ENCODE measurements at regions not wholly inside any gene's neighbourhood (a gene's known extent, or its start where the extent isn't known, plus 50 kb on each side); places are given as distances from the start of the nearest gene placed in this dataset.

- DNase-seq: no peak
- H3K36me3 Mint-ChIP-seq (ENCODE audit: insufficient read depth, unreplicated experiment): no peaks in the 10 kb centered on the region
- peaks cover 2% of the 10 kb centered on the region for H3K9me3 Mint-ChIP-seq (ENCODE audit: low read depth, unreplicated experiment)
- no peak overlapping the region for H3K27ac Mint-ChIP-seq (ENCODE audit: unreplicated experiment)
- intact Hi-C loops (cut with micrococcal nuclease; ENCODE audit: unreplicated experiment): no loop called here
- CTCF ChIA-PET: no interaction called here
- no TSS peak for BruUV-seq (replicated peaks)
- H3K4me3 Mint-ChIP-seq (ENCODE audit: low read depth, unreplicated experiment): no peak overlapping the region
- no peaks in the 10 kb centered on the region for H3K27me3 Mint-ChIP-seq (ENCODE audit: unreplicated experiment)
- H3K4me1 Mint-ChIP-seq (ENCODE audit: low read depth, unreplicated experiment): no peaks in the 10 kb centered on the region
- TF ChIP-seq, protein P1, sequence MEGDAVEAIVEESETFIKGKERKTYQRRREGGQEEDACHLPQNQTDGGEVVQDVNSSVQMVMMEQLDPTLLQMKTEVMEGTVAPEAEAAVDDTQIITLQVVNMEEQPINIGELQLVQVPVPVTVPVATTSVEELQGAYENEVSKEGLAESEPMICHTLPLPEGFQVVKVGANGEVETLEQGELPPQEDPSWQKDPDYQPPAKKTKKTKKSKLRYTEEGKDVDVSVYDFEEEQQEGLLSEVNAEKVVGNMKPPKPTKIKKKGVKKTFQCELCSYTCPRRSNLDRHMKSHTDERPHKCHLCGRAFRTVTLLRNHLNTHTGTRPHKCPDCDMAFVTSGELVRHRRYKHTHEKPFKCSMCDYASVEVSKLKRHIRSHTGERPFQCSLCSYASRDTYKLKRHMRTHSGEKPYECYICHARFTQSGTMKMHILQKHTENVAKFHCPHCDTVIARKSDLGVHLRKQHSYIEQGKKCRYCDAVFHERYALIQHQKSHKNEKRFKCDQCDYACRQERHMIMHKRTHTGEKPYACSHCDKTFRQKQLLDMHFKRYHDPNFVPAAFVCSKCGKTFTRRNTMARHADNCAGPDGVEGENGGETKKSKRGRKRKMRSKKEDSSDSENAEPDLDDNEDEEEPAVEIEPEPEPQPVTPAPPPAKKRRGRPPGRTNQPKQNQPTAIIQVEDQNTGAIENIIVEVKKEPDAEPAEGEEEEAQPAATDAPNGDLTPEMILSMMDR (IDR thresholded peaks at IDR 0.05; ENCODE audit: unreplicated experiment): no peak
Measured at GRCh38 chr1:4214826-4215225, 314.8 kb upstream of the C1orf174 start.

GRCh38 chr1:4215391-4215790 lies 315.3 kb upstream of the C1orf174 start:
- no peaks in the 10 kb centered on the region for H3K4me1 Mint-ChIP-seq (ENCODE audit: low read depth, unreplicated experiment)
- no TSS peak for BruUV-seq (replicated peaks)
- intact Hi-C loops (cut with micrococcal nuclease; ENCODE audit: unreplicated experiment): no loop called here
- CTCF ChIA-PET: no interaction called here
- no peaks in the 10 kb centered on the region for H3K27me3 Mint-ChIP-seq (ENCODE audit: unreplicated experiment)
- TF ChIP-seq, protein P1 (IDR thresholded peaks at IDR 0.05; ENCODE audit: unreplicated experiment): no peak
- H3K9me3 Mint-ChIP-seq (ENCODE audit: low read depth, unreplicated experiment): peaks cover 4% of the 10 kb centered on the region
- no peak overlapping the region for H3K4me3 Mint-ChIP-seq (ENCODE audit: low read depth, unreplicated experiment)
- no peaks in the 10 kb centered on the region for H3K36me3 Mint-ChIP-seq (ENCODE audit: insufficient read depth, unreplicated experiment)
- H3K27ac Mint-ChIP-seq (ENCODE audit: unreplicated experiment): no peak overlapping the region
- DNase-seq: no peak

DNA sequence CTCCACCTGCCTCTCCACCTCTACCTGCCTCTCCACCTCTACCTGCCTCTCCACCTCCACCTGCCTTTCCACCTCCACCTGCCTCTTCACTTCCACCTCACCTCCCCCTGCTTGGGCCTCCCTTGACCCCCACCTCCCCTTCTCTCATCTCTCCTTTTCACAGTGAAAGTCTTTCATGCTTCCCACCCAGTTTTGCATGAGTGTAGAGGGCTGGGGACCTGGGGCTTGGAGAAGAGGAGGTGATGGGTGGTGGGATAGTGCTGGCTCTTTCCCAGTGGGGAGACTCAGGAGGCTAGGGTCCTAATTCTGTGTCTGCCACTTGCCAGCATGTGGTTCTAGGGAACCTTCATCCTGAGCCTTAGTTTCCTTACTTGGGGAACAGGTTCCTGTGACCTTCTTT lies 316.2 kb upstream of the C1orf174 start:
- Mint-ChIP-seq H3K4me1 (ENCODE audit: low read depth, unreplicated experiment) (no peaks in the 10 kb centered on the region), H3K4me3 (ENCODE audit: low read depth, unreplicated experiment) (no peak overlapping the region), H3K27me3 (ENCODE audit: unreplicated experiment) (no peaks in the 10 kb centered on the region), H3K36me3 (ENCODE audit: insufficient read depth, unreplicated experiment) (no peaks in the 10 kb centered on the region), H3K9me3 (ENCODE audit: low read depth, unreplicated experiment) (peaks cover 5% of the 10 kb centered on the region), H3K27ac (ENCODE audit: unreplicated experiment) (no peak overlapping the region)
- BruUV-seq (replicated peaks): no TSS peak
- CTCF ChIA-PET: no interaction called here
- no peak for DNase-seq
- intact Hi-C loops (cut with micrococcal nuclease; ENCODE audit: unreplicated experiment): no loop called here
- TF ChIP-seq, protein P1 (IDR thresholded peaks at IDR 0.05; ENCODE audit: unreplicated experiment): no peak

GRCh38 chr1:4218619-4219018 lies 318.5 kb upstream of the C1orf174 start:
- peaks cover 5% of the 10 kb centered on the region for H3K9me3 Mint-ChIP-seq (ENCODE audit: low read depth, unreplicated experiment)
- H3K27ac Mint-ChIP-seq (ENCODE audit: unreplicated experiment): no peak overlapping the region
- DNase-seq: no peak
- H3K36me3 Mint-ChIP-seq (ENCODE audit: insufficient read depth, unreplicated experiment): no peaks in the 10 kb centered on the region
- CTCF ChIA-PET: no interaction called here
- H3K27me3 Mint-ChIP-seq (ENCODE audit: unreplicated experiment): no peaks in the 10 kb centered on the region
- no peaks in the 10 kb centered on the region for H3K4me1 Mint-ChIP-seq (ENCODE audit: low read depth, unreplicated experiment)
- TF ChIP-seq, protein P1 (IDR thresholded peaks at IDR 0.05; ENCODE audit: unreplicated experiment): no peak
- BruUV-seq (replicated peaks): no TSS peak
- H3K4me3 Mint-ChIP-seq (ENCODE audit: low read depth, unreplicated experiment): no peak overlapping the region
- intact Hi-C loops (cut with micrococcal nuclease; ENCODE audit: unreplicated experiment): no loop called here

- no peak for DNase-seq
- Mint-ChIP-seq H3K27ac (ENCODE audit: unreplicated experiment) (no peak overlapping the region), H3K4me1 (ENCODE audit: low read depth, unreplicated experiment) (no peaks in the 10 kb centered on the region), H3K4me3 (ENCODE audit: low read depth, unreplicated experiment) (no peak overlapping the region), H3K36me3 (ENCODE audit: insufficient read depth, unreplicated experiment) (no peaks in the 10 kb centered on the region), H3K27me3 (ENCODE audit: unreplicated experiment) (no peaks in the 10 kb centered on the region), H3K9me3 (ENCODE audit: low read depth, unreplicated experiment) (peaks cover 5% of the 10 kb centered on the region)
- intact Hi-C loops (cut with micrococcal nuclease; ENCODE audit: unreplicated experiment): no loop called here
- CTCF ChIA-PET: no interaction called here
- TF ChIP-seq, protein P1 (IDR thresholded peaks at IDR 0.05; ENCODE audit: unreplicated experiment): no peak
- no TSS peak for BruUV-seq (replicated peaks)
Measured at GRCh38 chr1:4219111-4219510, 319.0 kb upstream of the C1orf174 start.
